AG09319 (cell line): ENCODE measurements at regions not wholly inside any gene's neighbourhood (a gene's known extent, or its start where the extent isn't known, plus 50 kb on each side); places are given as distances from the start of the nearest gene placed in this dataset.

Experiments used
- DNase-seq: peaks from one replicate; pipeline ENCODE4 v3.0.0-alpha.2; 2010; ENCODE audit warnings: low read depth; ENCODE audit errors: extremely low read depth
- CTCF ChIP-seq: IDR thresholded peaks from 2 replicates; pipeline ENCODE4 v1.5.1; 2011; ENCODE audit warnings: low read depth, mild to moderate bottlenecking, inconsistent platforms, low read length, moderate library complexity

GRCh38 chr3:150335631-150336030 lies 72.5 kb upstream of the TSC22D2 start:
- TF ChIP-seq CTCF, result no peak
- DNase-seq, result no peak

- DNase-seq, result no peak
- no peak for TF ChIP-seq CTCF
Observed at GRCh38 chr3:150334974-150335373, 73.1 kb upstream of the TSC22D2 start.

GRCh38 chr3:150333477-150333876 lies 74.6 kb upstream of the TSC22D2 start:
- TF ChIP-seq CTCF, result no peak
- no peak for DNase-seq

GRCh38 chr3:150331978-150332568 lies 76.0 kb upstream of the TSC22D2 start:
- TF ChIP-seq CTCF, result no peak
- no peak for DNase-seq

- DNase-seq, result no peak
- TF ChIP-seq CTCF, result no peak
Observed at GRCh38 chr3:150330872-150331271, 77.2 kb upstream of the TSC22D2 start.

- no peak for TF ChIP-seq CTCF
- DNase-seq, result no peak
Observed at GRCh38 chr3:150330174-150330573, 77.9 kb upstream of the TSC22D2 start.

- no peak for TF ChIP-seq CTCF
- no peak for DNase-seq
Observed at GRCh38 chr3:150329408-150329807, 78.7 kb upstream of the TSC22D2 start.
